B cell (primary cell): ENCODE measurements at regions not wholly inside any gene's neighbourhood (a gene's known extent, or its start where the extent isn't known, plus 50 kb on each side); places are given as distances from the start of the nearest gene placed in this dataset.

Source experiments
- ATAC-seq: fragments of 200-7000 bp; cut with Tn5 transposase; one replicate; pipeline ENCODE4 v1.10.0; 2021; ENCODE audit warnings: low read depth, mild to moderate bottlenecking, moderate number of reproducible peaks, moderate library complexity
- CTCF ChIA-PET: fragments of 350-600 bp; sonication (Branson Sonifier 250); formaldehyde crosslinking; loops from one replicate; lab custom pipeline; 2021; ENCODE audit warnings: antibody characterized with exemption, inconsistent platforms; lab: Charles Lee
- POLR2A ChIA-PET: fragments of 350-600 bp; sonication (Branson Sonifier 250); formaldehyde crosslinking; loops from one replicate; lab custom pipeline; 2021; ENCODE audit warnings: antibody characterized with exemption; lab: Charles Lee
- DNase-seq: peaks from one replicate; pipeline ENCODE4 v3.0.0; 2013
- H2AFZ ChIP-seq: 2 replicates; pipeline ENCODE4 v1.6.1; 2012; ENCODE audit warnings: mild to moderate bottlenecking, low read depth, low read length; ENCODE audit not compliant: insufficient read depth, poor library complexity, severe bottlenecking
- H3K27ac ChIP-seq, 2 donors: 1 replicate in 1 of 2; 2 replicates in 1 of 2; pipeline ENCODE4 v1.5.1; 2012 to 2013; ENCODE audit warnings: low read length in 2 of 2, mild to moderate bottlenecking in 2 of 2, moderate library complexity in 1 of 2
- H3K27me3 ChIP-seq, 4 experiments: fragments of 200-600 bp in 1 of 4; sonication (generic) in 1 of 4; replicated peaks in 1 of 4; 1 replicate in 2 of 4; 2 replicates in 2 of 4; pipeline versions ENCODE4 v1.6.1 to v1.7.0; 2013 to 2016; ENCODE audit warnings: low read length in 3 of 4, mild to moderate bottlenecking in 2 of 4, mixed read lengths in 1 of 4, moderate library complexity in 1 of 4; ENCODE audit not compliant: insufficient read depth in 4 of 4, control insufficient read depth in 3 of 4; ENCODE audit errors: control extremely low read depth in 1 of 4
- H3K36me3 ChIP-seq, 2 experiments: replicated peaks in 1 of 2; 1 replicate in 1 of 2; 2 replicates in 1 of 2; pipeline versions ENCODE4 v1.6.1 to v1.7.1; 2013; ENCODE audit warnings: low read length in 1 of 2; ENCODE audit not compliant: insufficient read depth in 2 of 2, control insufficient read depth in 1 of 2; ENCODE audit errors: control extremely low read depth in 1 of 2, extremely low read depth in 1 of 2
- H3K4me1 ChIP-seq, 2 donors: fragments of 200-600 bp in 1 of 2; sonication (generic) in 1 of 2; 1 replicate in 1 of 2; 2 replicates in 1 of 2; pipeline versions ENCODE4 v1.5.1 to v1.6.1; 2013 to 2017; ENCODE audit warnings: low read length in 2 of 2; ENCODE audit not compliant: control insufficient read depth in 2 of 2, insufficient read depth in 2 of 2
- H3K4me2 ChIP-seq: replicated peaks from 2 replicates; pipeline ENCODE3; 2012; ENCODE audit warnings: mild to moderate bottlenecking, low read depth, low read length; ENCODE audit not compliant: poor library complexity, severe bottlenecking
- H3K4me3 ChIP-seq, 5 experiments: fragments of 200-600 bp in 1 of 5; sonication (generic) in 1 of 5; 1 replicate in 3 of 5; 2 replicates in 2 of 5; pipeline versions ENCODE4 v1.5.1 to v1.7.0; 2011 to 2016; ENCODE audit warnings: low read length in 4 of 5, mild to moderate bottlenecking in 4 of 5, low read depth in 2 of 5, control low read depth in 1 of 5, moderate library complexity in 1 of 5; ENCODE audit not compliant: insufficient read depth in 1 of 5; ENCODE audit errors: control extremely low read depth in 1 of 5, extremely low read depth in 1 of 5
- H3K79me2 ChIP-seq: fragments of 200-600 bp; sonication (generic); one replicate; pipeline ENCODE4 v1.6.0; 2016; ENCODE audit warnings: low read length; ENCODE audit not compliant: control insufficient read depth, insufficient read depth
- H3K9ac ChIP-seq: fragments of 200-600 bp; sonication (generic); 2 replicates; pipeline ENCODE4 v1.6.1; 2017; ENCODE audit warnings: mild to moderate bottlenecking, low read length, moderate library complexity
- H3K9me3 ChIP-seq, 3 donors: one replicate each; pipeline versions ENCODE4 v1.6.1 to v1.7.1; 2013; ENCODE audit warnings: low read length in 2 of 3; ENCODE audit not compliant: control insufficient read depth in 2 of 3, insufficient read depth in 1 of 3; ENCODE audit errors: control extremely low read depth in 1 of 3
- H4K20me1 ChIP-seq: 2 replicates; pipeline ENCODE4 v1.6.0; 2012; ENCODE audit warnings: mild to moderate bottlenecking, low read length; ENCODE audit not compliant: insufficient read depth, control insufficient read depth, poor library complexity, severe bottlenecking
- H3K27ac Mint-ChIP-seq: one replicate; pipeline ENCODE4 v1.8.0; 2021; ENCODE audit warnings: mixed read lengths
- H3K27me3 Mint-ChIP-seq: one replicate; pipeline ENCODE4 v1.8.0; 2021; ENCODE audit warnings: mixed read lengths
- H3K4me1 Mint-ChIP-seq: one replicate; pipeline ENCODE4 v1.8.0; 2021; ENCODE audit warnings: mixed read lengths
- H3K4me3 Mint-ChIP-seq: one replicate; pipeline ENCODE4 v1.8.0; 2021; ENCODE audit warnings: mixed read lengths
- H3K9me3 Mint-ChIP-seq: one replicate; pipeline ENCODE4 v1.8.0; 2022; ENCODE audit warnings: mixed read lengths; ENCODE audit not compliant: insufficient read depth
- CTCF ChIP-seq: fragments of 200-600 bp; IDR thresholded peaks from one replicate; pipeline ENCODE4 v1.8.0; 2022; ENCODE audit warnings: antibody characterized with exemption, mild to moderate bottlenecking
- EZH2 ChIP-seq: IDR thresholded peaks from 2 replicates; pipeline ENCODE4 v1.6.1; 2012; ENCODE audit warnings: borderline replicate concordance, low read depth, mild to moderate bottlenecking, moderate library complexity, low read length; ENCODE audit not compliant: insufficient read depth, poor library complexity, severe bottlenecking
- WGBS: methylation state at CpG from one replicate; pipeline ENCODE4 v1.1.5; 2013; ENCODE audit warnings: missing lambda C conversion rate; ENCODE audit not compliant: insufficient coverage; 5-methylcytosine and 5-hydroxymethylcytosine counted together
- intact Hi-C: fragments of 100-400 bp; cut with micrococcal nuclease; formaldehyde crosslinking; loops from one replicate; pipeline ENCODE4 v1.10.0; 2022

GRCh38 chr2:128722489-128722888 is 403.8 kb upstream of the HS6ST1 start:
- H3K36me3 ChIP-seq: no peaks in the 10 kb centered on the region
- POLR2A ChIA-PET: no interaction called here
- H3K27ac Mint-ChIP-seq: no peak overlapping the region
- H3K79me2 ChIP-seq: no peaks in the 10 kb centered on the region
- TF ChIP-seq EZH2: no peak
- no peak for TF ChIP-seq CTCF
- CTCF ChIA-PET: no interaction called here
- ATAC-seq (no peak), DNase-seq (no peak)
- H3K9ac ChIP-seq: no peak overlapping the region
- intact Hi-C loops: no loop called here
- H3K9me3 Mint-ChIP-seq: no peaks in the 10 kb centered on the region
- no peak overlapping the region for H3K27ac ChIP-seq
- no peaks in the 10 kb centered on the region for H3K9me3 ChIP-seq
- no peaks in the 10 kb centered on the region for H3K27me3 ChIP-seq
- H3K4me1 Mint-ChIP-seq: no peaks in the 10 kb centered on the region
- H4K20me1 ChIP-seq: no peaks in the 10 kb centered on the region
- no peak overlapping the region for H2AFZ ChIP-seq
- H3K27me3 Mint-ChIP-seq: peaks cover 10% of the 10 kb centered on the region
- H3K4me2 ChIP-seq: no peak overlapping the region
- H3K4me3 ChIP-seq: no peak overlapping the region
- no peak overlapping the region for H3K4me3 Mint-ChIP-seq
- WGBS: 0% methylated on average over 1 of the region's 1 CpG
- no peaks in the 10 kb centered on the region for H3K4me1 ChIP-seq

- Histone ChIP-seq H3K27ac (no peak overlapping the region), H4K20me1 (no peaks in the 10 kb centered on the region), H3K4me1 (no peaks in the 10 kb centered on the region), H3K79me2 (no peaks in the 10 kb centered on the region), H3K36me3 (no peaks in the 10 kb centered on the region), H3K4me3 (no peak overlapping the region), H3K9me3 (no peaks in the 10 kb centered on the region), H3K9ac (no peak overlapping the region), H2AFZ (no peak overlapping the region), H3K27me3 (no peaks in the 10 kb centered on the region), H3K4me2 (no peak overlapping the region)
- Mint-ChIP-seq H3K4me3 (no peak overlapping the region), H3K9me3 (peaks cover 4% of the 10 kb centered on the region), H3K27me3 (no peaks in the 10 kb centered on the region), H3K27ac (no peak overlapping the region), H3K4me1 (no peaks in the 10 kb centered on the region)
- DNase-seq: no peak
- no peak for ATAC-seq
- POLR2A ChIA-PET: no interaction called here
- WGBS: 89% methylated on average over 7 of the region's 7 CpGs
- no peak for TF ChIP-seq EZH2
- CTCF ChIA-PET: no interaction called here
- intact Hi-C loops: no loop called here
Observed at GRCh38 chr2:128724547-128724946, 405.9 kb upstream of the HS6ST1 start.
